Choroid plexus epithelial cell (primary cell): ENCODE measurements at regions not wholly inside any gene's neighbourhood (a gene's known extent, or its start where the extent isn't known, plus 50 kb on each side); places are given as distances from the start of the nearest gene placed in this dataset.
"Not testable (repeated sequence)": the region's sequence is repeated elsewhere in the genome, so short reads cannot be mapped to it uniquely, and the experiment has no call there.

ENCODE experiments used
- DNase-seq: peaks from one replicate; pipeline ENCODE4 v3.0.0-alpha.2; 2010; ENCODE audit warnings: low read depth
- H3K4me3 ChIP-seq: 2 replicates; pipeline ENCODE4 v1.5.1; 2011; ENCODE audit warnings: low read depth, mild to moderate bottlenecking, control low read depth, low read length, moderate library complexity
- TF ChIP-seq, protein P1 (sequence below): conservative IDR thresholded peaks from 2 replicates; pipeline ENCODE4 v1.5.1; 2011; ENCODE audit warnings: low read depth, mild to moderate bottlenecking, control low read depth, inconsistent platforms, low read length, moderate library complexity

- no peak overlapping the region for H3K4me3 ChIP-seq
- no peak for DNase-seq
- TF ChIP-seq, protein P1, sequence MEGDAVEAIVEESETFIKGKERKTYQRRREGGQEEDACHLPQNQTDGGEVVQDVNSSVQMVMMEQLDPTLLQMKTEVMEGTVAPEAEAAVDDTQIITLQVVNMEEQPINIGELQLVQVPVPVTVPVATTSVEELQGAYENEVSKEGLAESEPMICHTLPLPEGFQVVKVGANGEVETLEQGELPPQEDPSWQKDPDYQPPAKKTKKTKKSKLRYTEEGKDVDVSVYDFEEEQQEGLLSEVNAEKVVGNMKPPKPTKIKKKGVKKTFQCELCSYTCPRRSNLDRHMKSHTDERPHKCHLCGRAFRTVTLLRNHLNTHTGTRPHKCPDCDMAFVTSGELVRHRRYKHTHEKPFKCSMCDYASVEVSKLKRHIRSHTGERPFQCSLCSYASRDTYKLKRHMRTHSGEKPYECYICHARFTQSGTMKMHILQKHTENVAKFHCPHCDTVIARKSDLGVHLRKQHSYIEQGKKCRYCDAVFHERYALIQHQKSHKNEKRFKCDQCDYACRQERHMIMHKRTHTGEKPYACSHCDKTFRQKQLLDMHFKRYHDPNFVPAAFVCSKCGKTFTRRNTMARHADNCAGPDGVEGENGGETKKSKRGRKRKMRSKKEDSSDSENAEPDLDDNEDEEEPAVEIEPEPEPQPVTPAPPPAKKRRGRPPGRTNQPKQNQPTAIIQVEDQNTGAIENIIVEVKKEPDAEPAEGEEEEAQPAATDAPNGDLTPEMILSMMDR = no peak
Observed at GRCh38 chr5:176748967-176749935, 61.1 kb upstream of the UNC5A start.

DNA sequence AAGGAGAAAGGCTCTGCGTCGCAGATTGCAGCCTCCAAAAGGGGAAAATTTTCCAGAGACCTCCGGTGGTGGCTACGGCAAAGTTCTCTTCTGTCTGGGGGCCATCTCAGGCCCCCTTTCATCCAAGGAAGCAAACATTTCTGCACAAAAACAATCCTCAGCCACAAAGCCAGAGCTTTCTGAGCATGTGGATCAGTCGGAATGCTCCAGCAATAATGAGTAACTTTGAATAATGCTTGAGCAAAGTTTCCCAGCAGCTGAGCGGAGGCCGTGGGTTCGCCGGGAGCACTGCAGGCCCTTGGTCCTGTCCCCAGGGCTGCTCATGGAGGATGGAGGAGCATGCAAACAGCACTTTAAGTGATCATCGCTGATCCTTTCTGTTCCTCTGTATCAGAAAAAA lies 60.2 kb upstream of the UNC5A start:
- TF ChIP-seq, protein P1 = no peak
- no peak for DNase-seq
- H3K4me3 ChIP-seq = no peak overlapping the region

DNA sequence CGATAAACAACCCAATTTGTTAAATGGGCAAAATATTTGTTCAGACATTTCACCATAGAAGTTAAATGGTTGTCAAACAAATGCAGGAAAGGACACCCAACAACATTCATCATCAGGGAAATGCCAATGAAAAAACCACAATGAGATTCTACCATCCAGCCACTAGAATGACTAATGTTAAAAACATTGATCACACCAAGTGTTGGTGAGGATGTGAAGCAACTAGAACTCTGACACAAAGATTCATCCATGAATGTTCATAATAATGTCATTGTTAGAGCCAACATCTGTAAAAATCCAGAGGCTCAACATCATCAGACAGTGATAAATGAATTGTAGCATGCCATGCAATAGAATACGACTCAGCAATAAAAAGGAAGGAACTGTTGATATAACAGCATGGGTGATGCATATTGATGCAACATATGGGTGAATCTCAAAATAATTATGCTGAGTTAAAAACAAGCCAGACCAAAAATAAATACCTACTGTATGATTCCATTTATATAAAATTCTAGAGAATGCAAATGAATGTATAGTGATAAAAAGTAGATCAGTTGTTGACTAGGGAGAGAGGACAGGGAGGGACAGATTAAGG lies 55.9 kb upstream of the UNC5A start:
- TF ChIP-seq, protein P1 = no peak
- no peak for DNase-seq
- no peak overlapping the region for H3K4me3 ChIP-seq

DNA sequence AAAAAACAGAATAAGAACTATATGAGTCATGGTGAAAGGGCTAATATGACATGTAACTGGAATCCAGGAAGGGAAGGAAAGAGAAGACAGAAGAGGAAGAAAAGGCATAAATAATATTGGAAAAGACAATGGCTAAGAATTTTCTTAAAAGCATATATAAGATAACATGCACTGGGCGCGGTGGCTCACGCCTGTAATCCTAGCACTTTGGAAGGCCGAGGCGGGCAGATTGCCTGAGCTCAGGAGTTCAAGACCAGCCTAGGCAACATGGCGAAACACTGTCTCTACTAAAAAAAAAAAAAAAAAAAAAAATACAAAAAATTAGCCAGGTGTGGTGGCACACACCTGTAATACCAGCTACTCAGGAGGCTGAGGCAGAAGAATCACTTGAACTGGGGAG lies 54.8 kb upstream of the UNC5A start:
- DNase-seq, H3K4me3 ChIP-seq: not testable (repeated sequence)

- not testable (repeated sequence) for DNase-seq, H3K4me3 ChIP-seq
Observed at GRCh38 chr5:176757569-176757968, 52.8 kb upstream of the UNC5A start.
